Suprapubic skin (tissue), 3 donors: ENCODE measurements at regions not wholly inside any gene's neighbourhood (a gene's known extent, or its start where the extent isn't known, plus 50 kb on each side); places are given as distances from the start of the nearest gene placed in this dataset.

ENCODE experiments used
- CTCF ChIP-seq, 2 donors: fragments of 200-600 bp in 1 of 2; fragments of 450-650 bp in 1 of 2; sonication (generic) in 1 of 2; IDR thresholded peaks; one replicate each; pipeline ENCODE4 v1.5.1; 2016 to 2019; ENCODE audit warnings: antibody characterized with exemption in 2 of 2, mild to moderate bottlenecking in 1 of 2, moderate library complexity in 1 of 2
- EP300 ChIP-seq: sonication (generic); formaldehyde crosslinking; IDR thresholded peaks from one replicate; pipeline ENCODE4 v1.6.1; 2017; ENCODE audit warnings: antibody characterized with exemption
- POLR2A ChIP-seq, 2 donors: fragments of 450-650 bp; IDR thresholded peaks; one replicate each; pipeline ENCODE4 v1.6.1; 2017; ENCODE audit warnings: antibody characterized with exemption in 2 of 2, mild to moderate bottlenecking in 2 of 2, moderate library complexity in 2 of 2

DNA sequence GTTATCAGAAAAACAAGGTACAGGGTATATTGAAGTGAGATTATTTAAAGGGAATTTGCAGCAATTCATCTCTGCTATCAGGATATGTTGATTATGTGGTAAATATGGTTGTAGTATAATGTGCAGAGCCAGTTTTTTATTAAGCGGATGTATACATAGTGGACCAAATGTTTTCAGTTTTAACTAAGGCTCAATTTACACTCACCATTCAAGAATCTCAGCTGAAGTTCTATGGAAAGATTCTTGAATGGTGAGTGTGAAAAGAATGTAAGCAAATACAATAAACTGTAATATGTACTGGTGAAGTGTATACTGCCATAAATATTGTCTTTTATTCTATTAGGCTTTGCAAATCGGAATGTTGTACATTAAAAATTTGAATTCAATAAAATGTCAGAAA, 895.9 kb upstream of the CDH10 start:
- TF ChIP-seq POLR2A (IDR thresholded peaks at IDR 0.05) (no peak), CTCF (IDR thresholded peaks at IDR 0.05) (no peak), EP300 (no peak)
